HG02970 (cell line): ENCODE measurements at regions not wholly inside any gene's neighbourhood (a gene's known extent, or its start where the extent isn't known, plus 50 kb on each side); places are given as distances from the start of the nearest gene placed in this dataset.

Experiments
- ATAC-seq: cut with Tn5 transposase; IDR thresholded peaks from one replicate; pipeline ENCODE4 v1.9.1; 2021; ENCODE audit warnings: mild to moderate bottlenecking, moderate library complexity, moderate number of reproducible peaks; ENCODE audit not compliant: unreplicated experiment, low FRiP score

- no peak for ATAC-seq
Observed at GRCh38 chr18:27899893-27900292, 277.0 kb downstream of the CDH2 start.

GRCh38 chr18:27894746-27895145 is 282.2 kb downstream of the CDH2 start:
- no peak for ATAC-seq

DNA sequence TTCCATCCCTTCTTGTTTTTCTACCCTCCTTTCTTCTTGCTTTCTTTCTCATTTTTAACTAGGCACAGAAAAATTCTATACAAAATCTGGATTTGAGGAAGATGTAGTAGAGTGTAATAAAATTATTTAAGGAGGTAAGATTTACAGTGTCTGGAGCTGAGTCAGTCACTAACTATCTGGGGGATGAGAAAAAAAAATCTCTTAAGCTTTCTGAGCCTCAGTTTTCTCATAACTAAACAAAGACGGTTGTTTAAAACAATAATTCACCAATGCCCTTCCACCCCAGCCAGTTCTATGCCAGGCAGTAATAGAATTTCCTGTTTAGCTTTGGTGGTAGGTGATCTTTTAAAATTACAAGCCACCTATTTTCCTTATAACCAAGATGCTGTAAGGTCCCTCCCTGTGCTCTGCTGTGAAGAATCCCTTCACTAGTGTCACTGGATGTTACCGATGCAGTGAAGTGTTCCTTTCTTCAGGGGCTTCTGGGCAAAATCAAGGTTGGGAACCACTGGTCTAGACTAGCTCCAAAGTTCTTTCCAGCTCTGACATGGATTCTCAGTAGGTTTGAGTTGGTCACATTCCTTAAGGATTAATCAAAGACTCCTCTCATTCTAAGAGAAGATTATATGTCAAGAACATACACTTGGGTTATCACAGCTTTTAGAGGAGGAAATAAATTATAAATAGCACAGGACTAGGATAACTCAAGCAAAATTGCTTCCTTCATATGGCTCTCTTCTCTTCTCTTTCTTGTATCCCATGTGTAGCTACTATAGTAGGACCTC is 289.0 kb downstream of the CDH2 start:
- no peak for ATAC-seq

GRCh38 chr18:27887287-27887686 is 289.6 kb downstream of the CDH2 start:
- no peak for ATAC-seq

GRCh38 chr18:27879540-27879939 is 297.4 kb downstream of the CDH2 start:
- no peak for ATAC-seq

GRCh38 chr18:27871726-27872125 is 305.2 kb downstream of the CDH2 start:
- no peak for ATAC-seq

DNA sequence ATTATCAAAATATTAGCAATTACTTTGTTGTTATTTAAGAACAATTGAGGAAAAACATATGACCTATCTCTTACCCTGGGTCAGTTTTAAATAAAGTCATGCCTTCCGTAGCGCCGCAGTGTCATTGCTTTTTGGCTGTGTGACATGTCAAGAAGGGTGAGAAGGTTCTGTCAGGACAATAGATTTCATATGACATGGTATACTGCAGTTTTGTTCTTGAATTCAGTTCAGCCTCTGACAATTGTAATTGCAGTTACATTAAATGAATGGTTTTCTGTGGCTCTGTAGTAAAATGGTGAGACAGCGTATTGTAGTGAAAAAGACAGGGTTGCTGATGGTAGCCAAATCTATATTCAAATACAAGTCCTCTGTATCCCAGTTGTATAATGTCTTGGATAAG is 307.2 kb downstream of the CDH2 start:
- no peak for ATAC-seq

DNA sequence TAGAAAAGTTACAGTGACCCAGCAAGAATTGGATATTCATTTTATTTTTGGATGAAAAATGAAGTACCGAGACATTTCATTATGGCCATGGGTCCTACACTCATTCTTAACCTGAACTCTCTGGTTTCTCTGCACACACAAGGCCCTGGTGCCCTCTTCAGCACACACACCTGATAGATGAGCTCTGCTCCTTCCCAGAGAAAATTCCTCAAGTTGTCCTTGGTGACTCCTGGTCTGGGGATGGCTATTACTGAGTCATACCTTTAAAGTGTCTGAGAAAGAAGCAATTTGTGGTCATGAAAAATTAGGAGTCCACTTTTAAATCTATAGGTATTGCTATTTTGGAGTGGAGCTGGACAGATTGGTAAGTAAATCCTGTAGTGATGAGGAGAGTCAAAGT is 311.5 kb downstream of the CDH2 start:
- no peak for ATAC-seq

GRCh38 chr18:27863780-27864430 is 313.0 kb downstream of the CDH2 start:
- ATAC-seq = no peak

- no peak for ATAC-seq
Observed at GRCh38 chr18:27862041-27862682, 314.8 kb downstream of the CDH2 start.

DNA sequence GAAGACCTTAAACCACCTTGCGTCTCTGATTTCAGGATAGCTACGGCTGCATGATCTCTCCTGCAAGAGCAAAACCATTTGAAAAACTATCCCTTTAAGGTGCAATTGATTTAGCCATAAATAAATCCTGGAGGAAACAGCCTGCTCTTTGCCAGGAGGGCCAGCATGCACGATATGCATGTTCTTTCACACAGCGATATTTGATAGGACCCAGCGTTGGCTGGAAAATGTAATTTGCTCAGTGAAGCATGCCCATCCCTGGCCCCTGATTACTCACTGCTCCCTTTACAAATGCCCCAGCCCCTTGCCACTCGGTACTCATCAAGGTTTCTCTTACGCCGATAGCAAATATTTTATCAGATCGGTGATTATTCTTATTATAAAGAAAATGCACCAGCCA is 315.4 kb downstream of the CDH2 start:
- ATAC-seq = no peak

GRCh38 chr18:27860701-27861107 is 316.2 kb downstream of the CDH2 start:
- no peak for ATAC-seq

GRCh38 chr18:27860011-27860410 is 316.9 kb downstream of the CDH2 start:
- no peak for ATAC-seq

DNA sequence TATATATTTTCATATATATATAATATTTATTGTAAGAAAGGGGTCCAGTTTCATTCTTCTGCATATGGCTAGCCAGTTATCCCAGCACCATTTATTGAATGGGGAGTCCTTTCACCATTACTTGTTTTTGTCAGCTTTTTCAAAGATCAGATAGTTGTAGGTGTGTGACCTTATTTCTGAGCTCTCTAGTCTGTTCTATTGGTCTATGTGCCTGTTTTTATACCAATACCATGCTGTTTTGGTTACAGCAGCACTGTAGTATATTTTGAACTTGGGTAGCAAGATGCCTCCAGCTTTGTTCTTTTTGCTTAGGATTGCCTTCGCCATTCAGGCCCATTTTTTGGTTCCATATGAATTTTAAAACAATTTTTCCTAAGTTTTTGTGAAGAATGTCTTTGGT is 320.1 kb downstream of the CDH2 start:
- ATAC-seq = no peak

- no peak for ATAC-seq
Observed at GRCh38 chr18:27855486-27855885, 321.4 kb downstream of the CDH2 start.

- no peak for ATAC-seq
Observed at GRCh38 chr18:27854631-27855030, 322.3 kb downstream of the CDH2 start.

- no peak for ATAC-seq
Observed at GRCh38 chr18:27848336-27848735, 328.6 kb downstream of the CDH2 start.

DNA sequence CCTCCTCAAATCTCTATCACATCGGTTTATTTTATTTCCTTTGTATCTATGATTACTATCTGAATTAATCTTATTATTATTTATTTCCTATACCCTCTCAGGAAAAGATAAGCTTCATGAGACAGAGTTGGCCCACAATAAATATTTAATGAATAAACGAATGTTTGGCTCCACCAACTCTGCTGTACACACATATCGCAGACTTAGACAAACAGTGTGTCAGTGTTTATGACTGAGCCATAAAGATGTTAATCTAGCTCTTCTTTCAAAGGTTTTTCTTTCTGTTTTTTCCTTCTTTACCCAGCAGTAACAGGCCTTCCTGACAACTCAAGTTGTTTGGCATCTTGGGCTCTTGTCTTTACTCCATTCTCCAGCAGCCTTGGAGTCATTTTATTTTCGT is 329.5 kb downstream of the CDH2 start:
- no peak for ATAC-seq

- no peak for ATAC-seq
Observed at GRCh38 chr18:27845897-27846296, 331.0 kb downstream of the CDH2 start.

- no peak for ATAC-seq
Observed at GRCh38 chr18:27843783-27844777, 332.9 kb downstream of the CDH2 start.
